ENCODE measurements at regions not wholly inside any gene's neighbourhood (a gene's known extent, or its start where the extent isn't known, plus 50 kb on each side); places are given as distances from the start of the nearest gene placed in this dataset.
"Not testable (repeated sequence)": the region's sequence is repeated elsewhere in the genome, so short reads cannot be mapped to it uniquely, and the experiment has no call there.

GRCh38 chr9:31674264-31674663 lies 710.2 kb upstream of the ACO1 start:
- peak in 1 of 3 donors; percentile 4 for DNase-seq

DNA sequence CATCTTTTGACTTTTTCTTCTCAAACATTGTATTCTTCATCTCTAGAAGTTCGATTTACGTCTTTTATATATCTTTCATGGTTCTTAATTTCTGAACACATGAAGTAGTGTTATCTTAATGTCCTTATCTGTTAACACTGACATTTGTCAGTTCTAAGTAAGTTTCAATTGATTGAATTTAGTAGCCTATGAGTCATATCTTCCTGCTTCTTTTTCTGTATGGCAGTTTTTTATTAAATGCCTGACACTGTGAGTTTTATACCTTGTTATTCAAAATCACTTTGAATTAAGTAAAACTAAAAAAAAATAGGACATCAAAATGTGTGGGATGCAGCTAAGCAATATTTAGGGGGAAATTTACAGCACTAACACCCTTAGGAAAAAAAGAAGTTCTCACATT lies 707.0 kb upstream of the ACO1 start:
- DNase-seq: no peak

GRCh38 chr9:31677877-31678276 lies 706.6 kb upstream of the ACO1 start:
- no peak for DNase-seq

DNA sequence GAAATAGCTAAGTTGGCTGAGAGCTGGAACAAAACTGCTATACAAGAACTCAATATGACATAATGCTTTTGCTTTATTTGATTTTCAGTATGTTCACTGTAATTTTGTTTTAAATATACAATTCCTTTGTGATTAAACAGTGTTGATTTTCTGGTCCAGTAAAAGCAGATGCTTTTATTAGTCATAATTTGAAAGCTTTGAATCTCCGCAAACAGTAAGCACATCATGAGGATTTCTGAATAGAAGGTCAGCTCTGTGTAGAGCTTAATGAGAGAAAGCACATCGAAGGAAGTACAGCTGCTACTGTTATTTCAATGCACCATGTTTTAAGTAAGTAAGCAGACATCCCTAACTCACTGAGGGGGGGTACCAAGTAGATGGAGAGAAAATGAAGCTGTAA lies 701.3 kb upstream of the ACO1 start:
- no peak for DNase-seq

DNA sequence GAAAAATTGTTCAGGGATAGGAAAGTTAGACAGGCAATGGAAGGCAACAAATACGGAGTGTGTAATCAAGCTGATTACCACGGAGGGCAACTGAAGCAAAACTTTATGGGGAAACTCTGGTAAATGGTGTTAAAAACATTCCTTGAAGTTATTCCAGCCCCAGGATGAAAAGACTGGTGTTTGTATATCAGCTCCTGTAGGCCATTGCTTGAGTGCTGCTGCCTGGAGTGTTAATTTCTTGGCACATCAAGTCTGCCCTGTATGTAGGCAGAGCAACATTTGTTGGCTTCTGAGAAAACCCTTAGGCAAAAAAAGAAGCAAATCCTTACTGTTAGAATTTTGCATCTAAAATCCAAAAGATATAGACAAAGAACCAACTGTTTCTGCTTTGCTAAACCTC lies 686.5 kb upstream of the ACO1 start:
- DNase-seq: no peak

DNA sequence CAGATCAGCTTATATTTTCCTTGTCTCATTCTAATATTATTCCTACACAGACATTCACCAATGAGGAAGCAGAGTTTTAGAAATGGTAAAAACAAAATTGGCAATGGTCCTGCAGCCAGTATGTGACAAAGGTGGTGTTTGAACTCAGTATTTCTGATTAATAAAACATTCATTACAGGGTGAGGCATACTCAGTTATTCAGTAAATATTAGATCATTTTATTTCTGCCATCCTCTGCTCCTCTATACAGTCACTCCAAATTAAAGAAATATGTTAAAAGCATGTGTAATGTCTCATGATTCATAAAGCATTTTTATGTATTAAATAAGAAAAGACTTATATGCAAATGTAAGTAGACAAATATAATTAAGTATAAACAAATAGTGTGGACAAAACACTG lies 684.6 kb upstream of the ACO1 start:
- no peak for DNase-seq

DNA sequence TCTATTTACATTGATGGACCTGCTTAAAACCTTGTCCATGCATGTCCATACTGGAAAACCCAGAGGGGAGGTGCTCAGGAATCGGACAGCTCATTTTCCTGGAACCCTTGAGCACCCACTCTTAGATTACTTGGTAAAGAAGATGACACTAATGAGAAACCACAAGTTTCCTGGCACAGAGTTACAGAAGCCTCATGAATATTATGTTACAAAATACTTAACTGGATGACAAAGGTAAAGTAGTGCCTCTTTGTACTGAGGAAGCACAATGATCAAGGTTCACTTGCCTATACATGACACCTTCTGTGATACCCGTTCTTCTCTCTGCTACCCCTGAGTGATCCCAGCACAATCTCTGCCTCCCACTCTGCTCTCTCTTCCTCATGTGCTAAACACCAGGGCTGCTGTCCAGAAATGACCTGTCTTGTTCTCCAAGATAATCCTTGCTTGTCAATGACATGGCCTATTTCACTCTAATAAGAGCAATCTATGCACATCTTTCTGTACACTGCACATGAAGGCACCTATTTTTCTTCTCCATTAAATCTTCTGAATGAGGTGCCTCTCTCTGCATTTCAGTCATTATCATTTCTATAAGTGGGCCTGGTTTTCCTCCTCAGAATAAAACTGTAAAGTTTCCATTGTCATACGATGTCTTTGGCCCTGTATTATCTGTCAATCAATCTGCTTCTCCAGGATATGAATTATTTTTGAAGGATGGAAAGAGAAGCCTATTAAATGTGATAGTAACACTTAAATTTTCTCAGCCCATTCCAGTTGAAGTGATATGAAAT lies 684.0 kb upstream of the ACO1 start:
- no peak for DNase-seq

DNA sequence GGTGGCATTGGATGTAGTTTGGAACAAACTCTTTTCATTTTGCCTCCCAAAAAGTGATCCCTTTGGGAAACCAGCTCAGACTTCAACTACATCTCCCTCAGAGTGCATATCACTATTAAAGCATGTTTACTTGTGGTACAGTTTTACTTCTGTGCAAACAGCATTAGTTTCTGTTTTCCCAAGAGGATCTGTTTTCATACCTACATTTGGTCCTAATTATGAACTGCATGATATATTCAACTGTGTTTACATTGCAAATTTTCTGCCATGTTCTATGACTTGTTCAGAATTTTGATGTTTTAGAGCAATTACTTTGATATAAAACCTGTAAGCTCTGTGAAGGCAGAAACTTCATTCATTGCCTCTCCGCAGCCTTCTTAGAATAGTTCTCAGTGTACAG lies 681.5 kb upstream of the ACO1 start:
- DNase-seq: no peak

DNA sequence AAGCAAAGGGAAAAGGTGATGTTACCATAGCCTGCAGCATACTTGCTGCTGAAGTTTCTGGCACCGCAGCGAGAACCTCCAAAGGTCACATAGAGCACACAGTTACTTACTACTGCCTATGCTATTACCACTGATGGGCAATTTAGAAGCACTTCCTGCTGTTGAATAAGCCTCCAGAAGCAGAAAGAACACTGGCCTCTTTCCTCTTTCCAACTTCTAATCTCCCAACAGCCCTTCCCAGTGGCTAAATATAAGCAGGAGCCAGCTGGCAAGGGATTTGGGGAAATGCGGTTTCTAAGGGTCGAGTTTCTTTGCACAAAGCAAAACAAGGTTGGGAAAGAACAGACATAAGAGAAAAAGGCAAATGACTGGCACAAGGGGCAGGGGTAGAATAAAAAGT lies 669.2 kb upstream of the ACO1 start:
- DNase-seq: no peak

DNA sequence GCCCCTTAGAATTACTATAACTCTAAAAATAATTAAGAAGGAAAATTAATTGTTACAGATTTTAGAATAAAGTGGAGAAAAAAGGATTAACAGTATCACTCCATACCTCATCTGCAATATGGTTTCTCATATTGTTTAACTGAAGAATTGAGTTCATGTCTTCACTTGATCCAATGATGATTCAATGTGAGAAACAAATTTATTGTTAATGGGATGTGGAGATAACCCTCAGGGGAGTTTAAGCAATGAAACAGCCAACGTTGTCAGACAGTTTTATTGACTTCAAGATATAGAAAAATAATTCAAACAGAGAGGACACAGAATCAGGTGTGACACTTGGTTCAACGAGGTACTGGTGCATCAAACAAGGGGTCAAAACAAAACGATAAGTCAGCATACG lies 665.2 kb upstream of the ACO1 start:
- DNase-seq: no peak

- no peak for DNase-seq
Measured at GRCh38 chr9:31730398-31730797, 654.0 kb upstream of the ACO1 start.

GRCh38 chr9:31733166-31733565 lies 651.3 kb upstream of the ACO1 start:
- no peak for DNase-seq

- DNase-seq: no peak
Measured at GRCh38 chr9:31736581-31737179, 647.8 kb upstream of the ACO1 start.

DNA sequence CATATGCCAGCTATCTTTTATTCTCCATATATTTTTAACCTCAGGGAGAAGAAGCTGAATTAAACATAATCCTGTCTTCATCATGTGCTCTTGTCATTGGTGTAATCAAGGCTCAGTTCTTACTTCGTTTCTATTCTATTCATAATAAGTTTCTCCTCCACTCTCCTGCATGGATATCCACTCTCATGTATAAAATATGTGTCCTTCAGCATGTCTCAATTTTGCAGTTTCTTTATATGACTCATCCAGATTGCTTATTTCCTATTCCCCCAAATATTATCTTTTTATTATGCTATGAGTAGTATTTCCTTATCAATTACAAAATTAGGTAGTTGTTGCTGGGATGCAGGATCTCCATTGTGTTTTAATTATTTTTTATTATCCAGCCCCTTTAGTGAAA lies 643.7 kb upstream of the ACO1 start:
- no peak for DNase-seq

DNA sequence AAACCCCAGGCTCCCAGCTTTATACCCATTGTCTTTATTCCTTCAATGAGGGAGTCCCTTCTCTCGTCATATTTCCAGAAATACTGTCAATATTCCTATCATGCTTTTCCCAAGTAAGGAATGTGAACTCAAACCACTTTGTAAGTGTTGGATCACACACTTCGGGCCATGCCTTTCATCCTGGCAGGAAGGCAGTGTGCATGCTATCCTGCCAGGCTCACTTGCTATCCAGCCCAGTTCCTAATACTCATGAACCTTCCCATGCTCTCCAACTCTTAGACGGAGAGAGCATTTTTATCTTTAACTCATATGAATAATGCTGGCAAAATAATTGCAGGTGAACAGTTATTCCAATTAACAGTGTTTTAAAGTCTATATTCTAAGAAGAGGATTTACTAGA lies 639.9 kb upstream of the ACO1 start:
- DNase-seq: no peak

GRCh38 chr9:31745468-31745867 lies 639.0 kb upstream of the ACO1 start:
- DNase-seq: no peak

DNA sequence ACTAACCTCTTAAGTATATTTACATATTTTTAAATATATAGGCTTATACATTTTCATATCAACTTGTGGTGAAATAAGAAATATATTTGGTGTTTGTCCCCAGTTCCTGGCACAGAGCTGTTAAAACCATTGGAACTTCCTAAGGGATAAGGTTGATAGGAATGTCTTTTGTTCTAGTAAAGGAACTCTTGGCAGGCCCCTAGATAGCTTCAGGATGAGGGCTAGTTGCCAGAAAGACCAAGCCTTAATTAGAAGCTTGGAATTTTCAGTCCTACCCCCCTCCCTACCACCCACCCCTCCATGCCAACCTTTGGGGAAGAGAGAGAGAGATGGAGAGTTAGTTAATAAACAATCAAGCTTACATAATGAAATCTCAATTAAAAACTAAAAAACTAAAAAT lies 638.6 kb upstream of the ACO1 start:
- DNase-seq: no peak

GRCh38 chr9:31753756-31754155 lies 630.7 kb upstream of the ACO1 start:
- no peak for DNase-seq

- no peak for DNase-seq
Measured at GRCh38 chr9:31759703-31760102, 624.7 kb upstream of the ACO1 start.

DNA sequence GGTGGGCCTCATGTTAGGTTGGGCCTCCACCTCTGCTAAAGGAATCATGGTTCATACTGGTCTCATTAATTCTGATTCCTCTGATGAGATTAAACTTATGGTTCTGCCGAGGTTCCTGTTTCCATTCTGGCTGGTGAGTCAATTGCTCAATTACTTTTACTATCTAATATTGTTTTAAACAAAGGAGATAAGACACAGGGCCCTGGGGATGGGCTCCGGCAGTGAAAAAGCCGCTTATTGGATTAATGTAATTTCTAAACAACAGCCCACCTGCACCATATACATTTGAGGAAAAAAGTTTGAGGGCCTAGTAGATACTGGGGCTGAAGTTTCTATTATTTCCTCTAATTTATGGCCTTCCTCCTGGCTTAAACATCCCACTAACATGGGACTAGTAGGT lies 610.4 kb upstream of the ACO1 start:
- not testable (repeated sequence) for DNase-seq

DNA sequence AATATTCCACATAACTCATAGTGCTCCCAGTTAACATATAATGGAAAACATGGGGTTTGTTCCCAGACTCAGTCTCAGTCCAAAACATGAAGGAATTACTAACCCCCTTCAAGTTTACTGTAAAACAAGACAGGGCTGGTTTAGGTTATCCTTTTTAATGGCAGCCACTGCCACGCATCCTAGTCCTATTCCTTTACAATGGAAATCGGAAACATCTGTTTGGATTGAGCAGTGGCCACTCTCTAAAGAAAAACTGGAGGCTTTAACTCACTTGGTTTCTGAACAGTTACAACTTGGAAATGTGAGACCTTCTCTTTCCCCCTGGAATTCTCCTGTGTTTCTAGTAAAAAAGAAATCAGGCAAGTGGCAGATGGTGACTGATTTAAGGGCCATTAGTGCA lies 609.9 kb upstream of the ACO1 start:
- DNase-seq: no peak

DNA sequence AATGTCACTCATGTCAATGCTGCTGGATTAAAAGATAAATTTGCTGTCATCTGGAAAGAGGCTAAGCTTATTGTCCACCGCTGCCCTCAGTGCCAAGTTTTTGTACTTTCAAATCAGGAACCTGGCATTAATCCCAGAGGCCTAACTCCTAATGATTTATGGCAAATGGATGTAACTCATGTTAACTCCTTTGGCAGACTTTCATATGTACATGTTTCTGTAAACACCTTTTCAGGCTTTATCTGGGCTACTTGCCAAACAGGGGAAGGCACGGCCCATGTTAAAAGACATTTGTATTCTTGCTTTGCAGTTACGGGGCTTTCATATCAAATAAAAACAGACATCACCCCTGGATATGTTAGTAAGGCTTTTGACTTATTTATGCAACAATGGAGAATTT lies 608.0 kb upstream of the ACO1 start:
- no peak for DNase-seq

DNA sequence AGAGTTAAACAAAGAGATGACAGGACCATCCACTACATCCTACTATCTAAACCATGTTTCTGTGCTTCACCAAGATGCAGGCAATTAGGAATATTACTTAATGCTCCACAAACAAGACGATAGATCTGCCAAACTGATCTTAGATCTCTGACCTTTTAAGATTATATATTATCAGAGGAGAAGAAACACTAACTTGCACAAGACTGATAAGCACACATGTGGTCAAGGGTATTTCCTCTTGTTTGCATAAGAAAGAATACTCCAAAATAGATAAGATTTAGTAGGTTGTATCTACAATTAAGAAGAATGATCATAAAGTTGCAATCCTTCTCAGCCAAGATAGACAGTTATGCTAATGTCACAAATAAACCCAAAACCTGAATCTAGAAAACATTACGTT lies 601.0 kb upstream of the ACO1 start:
- no peak for DNase-seq

- no peak for DNase-seq
Measured at GRCh38 chr9:31790720-31791119, 593.7 kb upstream of the ACO1 start.

All from suppressor macrophage treated with lipopolysaccharide for 1 hour (primary cell).